SH-SY5Y (cell line): ENCODE measurements at regions not wholly inside any gene's neighbourhood (a gene's known extent, or its start where the extent isn't known, plus 50 kb on each side); places are given as distances from the start of the nearest gene placed in this dataset.

Source experiments
- GATA2 ChIP-seq: IDR thresholded peaks from 2 replicates; pipeline ENCODE4 v1.6.1; 2011; ENCODE audit warnings: mild to moderate bottlenecking, low read depth, low read length
- GATA3 ChIP-seq: IDR thresholded peaks from 2 replicates; pipeline ENCODE4 v1.6.1; 2011; ENCODE audit warnings: low read depth, mild to moderate bottlenecking, low read length, moderate library complexity

DNA sequence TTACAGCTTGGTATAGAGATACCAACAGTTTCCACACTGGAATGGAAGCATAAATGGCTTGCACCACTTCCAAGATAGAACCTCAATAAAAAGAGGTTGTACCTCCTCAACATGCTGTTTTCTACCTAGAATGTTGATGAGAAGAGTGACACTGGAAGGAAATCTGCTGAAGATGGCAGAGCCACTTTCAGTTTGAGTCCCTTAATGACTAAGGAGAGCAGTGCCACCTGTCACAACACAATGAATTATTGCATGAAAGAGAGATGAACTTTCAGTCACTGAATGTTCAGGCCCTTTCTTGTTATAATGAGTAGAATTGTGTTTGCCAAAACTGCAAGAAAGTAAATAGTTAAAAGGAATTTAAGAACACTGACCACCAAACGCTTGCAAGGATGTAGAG is 958.5 kb downstream of the DTWD2 start:
- TF ChIP-seq GATA2 (no peak), GATA3 (no peak)
